Endodermal cell (in vitro differentiated cells): ENCODE measurements at regions not wholly inside any gene's neighbourhood (a gene's known extent, or its start where the extent isn't known, plus 50 kb on each side); places are given as distances from the start of the nearest gene placed in this dataset.

Experiments
- DNase-seq: peaks from one replicate; pipeline ENCODE4 v3.0.0-alpha.2; 2017
- H3K27ac ChIP-seq: 2 replicates; pipeline ENCODE4 v1.5.1; 2013; ENCODE audit warnings: mild to moderate bottlenecking, low read depth, low read length, moderate library complexity
- H3K27me3 ChIP-seq: 2 replicates; pipeline ENCODE4 v1.6.1; 2013; ENCODE audit warnings: mild to moderate bottlenecking, low read length, moderate library complexity; ENCODE audit not compliant: insufficient read depth, control insufficient read depth, poor library complexity, severe bottlenecking
- H3K36me3 ChIP-seq: 2 replicates; pipeline ENCODE4 v1.7.0; 2013; ENCODE audit warnings: mild to moderate bottlenecking, low read length, moderate library complexity; ENCODE audit not compliant: control insufficient read depth, insufficient read depth
- H3K4me1 ChIP-seq: one replicate; pipeline ENCODE4 v1.7.0; 2013; ENCODE audit warnings: low read length; ENCODE audit not compliant: control insufficient read depth, insufficient read depth
- H3K4me3 ChIP-seq: 2 replicates; pipeline ENCODE4 v1.5.1; 2013; ENCODE audit warnings: mild to moderate bottlenecking, low read length, moderate library complexity
- H3K9ac ChIP-seq: 2 replicates; pipeline ENCODE4 v1.6.1; 2013; ENCODE audit warnings: mild to moderate bottlenecking, low read length, moderate library complexity; ENCODE audit not compliant: poor library complexity, severe bottlenecking; ENCODE audit errors: extremely low read depth
- H3K9me3 ChIP-seq: 2 replicates; pipeline ENCODE4 v1.6.1; 2013; ENCODE audit warnings: mild to moderate bottlenecking, low read length, moderate library complexity; ENCODE audit not compliant: control insufficient read depth
- H3K27ac Mint-ChIP-seq: 2 replicates; pipeline ENCODE4 v1.8.0; 2020; ENCODE audit warnings: mixed read lengths
- H3K27me3 Mint-ChIP-seq: 2 replicates; pipeline ENCODE4 v1.8.0; 2021; ENCODE audit warnings: mild to moderate bottlenecking, mixed read lengths; ENCODE audit not compliant: insufficient read depth
- H3K36me3 Mint-ChIP-seq: 2 replicates; pipeline ENCODE4 v1.8.0; 2020; ENCODE audit warnings: low read depth, mixed read lengths
- H3K4me1 Mint-ChIP-seq: 2 replicates; pipeline ENCODE4 v1.8.0; 2020; ENCODE audit warnings: mixed read lengths
- H3K4me3 Mint-ChIP-seq: 2 replicates; pipeline ENCODE4 v1.8.0; 2020; ENCODE audit warnings: mild to moderate bottlenecking, moderate library complexity, mixed read lengths
- H3K9me3 Mint-ChIP-seq: 2 replicates; pipeline ENCODE4 v1.8.0; 2020; ENCODE audit warnings: mild to moderate bottlenecking, mixed read lengths
- WGBS, 2 experiments: methylation state at CpG; one replicate each; pipeline versions ENCODE4 v1.1.5 to v1.1.7; 2013; ENCODE audit warnings: missing lambda C conversion rate in 2 of 2, mixed read lengths in 1 of 2; ENCODE audit not compliant: insufficient coverage in 1 of 2, insufficient read length in 1 of 2; 5-methylcytosine and 5-hydroxymethylcytosine counted together
- TF ChIP-seq, protein P1 (sequence below): fragments of 200-600 bp; sonication (generic); conservative IDR thresholded peaks from 2 replicates; pipeline ENCODE4 v1.5.0; 2021; ENCODE audit warnings: antibody characterized with exemption, mild to moderate bottlenecking

DNA sequence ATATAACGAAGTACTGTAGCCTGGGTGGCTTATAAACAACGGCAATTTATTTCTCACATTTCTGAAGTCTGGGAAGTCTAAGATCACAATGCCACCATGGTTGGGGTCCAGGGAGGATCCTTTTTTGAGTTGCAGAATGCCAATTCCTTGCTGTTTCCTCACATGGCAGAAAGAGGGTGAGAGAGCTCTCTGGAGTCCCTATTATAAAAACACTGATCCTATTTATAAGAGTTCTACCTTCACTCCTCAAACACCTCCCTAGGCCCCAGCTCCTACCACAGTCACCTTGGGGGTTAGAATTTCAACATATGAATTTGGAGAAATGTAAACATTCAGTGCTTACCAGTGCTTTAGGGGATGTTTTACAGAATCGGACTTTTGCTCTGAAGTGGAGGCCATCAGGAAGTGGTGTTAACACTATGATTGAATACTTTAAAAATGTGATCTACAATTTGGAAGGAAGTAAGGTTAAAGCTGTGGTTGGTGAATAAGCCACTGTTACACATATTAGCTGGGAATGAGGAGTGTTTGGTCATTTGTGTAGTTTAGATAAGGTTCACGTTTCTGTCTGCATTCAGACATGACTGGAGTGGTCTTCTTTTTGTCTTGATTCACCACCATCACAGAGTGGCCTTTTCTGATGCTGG is 79.9 kb upstream of the SPTLC3 start:
- no peak overlapping the region for H3K4me3 Mint-ChIP-seq
- no peak overlapping the region for H3K27ac ChIP-seq
- no peak overlapping the region for H3K27ac Mint-ChIP-seq
- TF ChIP-seq, protein P1, sequence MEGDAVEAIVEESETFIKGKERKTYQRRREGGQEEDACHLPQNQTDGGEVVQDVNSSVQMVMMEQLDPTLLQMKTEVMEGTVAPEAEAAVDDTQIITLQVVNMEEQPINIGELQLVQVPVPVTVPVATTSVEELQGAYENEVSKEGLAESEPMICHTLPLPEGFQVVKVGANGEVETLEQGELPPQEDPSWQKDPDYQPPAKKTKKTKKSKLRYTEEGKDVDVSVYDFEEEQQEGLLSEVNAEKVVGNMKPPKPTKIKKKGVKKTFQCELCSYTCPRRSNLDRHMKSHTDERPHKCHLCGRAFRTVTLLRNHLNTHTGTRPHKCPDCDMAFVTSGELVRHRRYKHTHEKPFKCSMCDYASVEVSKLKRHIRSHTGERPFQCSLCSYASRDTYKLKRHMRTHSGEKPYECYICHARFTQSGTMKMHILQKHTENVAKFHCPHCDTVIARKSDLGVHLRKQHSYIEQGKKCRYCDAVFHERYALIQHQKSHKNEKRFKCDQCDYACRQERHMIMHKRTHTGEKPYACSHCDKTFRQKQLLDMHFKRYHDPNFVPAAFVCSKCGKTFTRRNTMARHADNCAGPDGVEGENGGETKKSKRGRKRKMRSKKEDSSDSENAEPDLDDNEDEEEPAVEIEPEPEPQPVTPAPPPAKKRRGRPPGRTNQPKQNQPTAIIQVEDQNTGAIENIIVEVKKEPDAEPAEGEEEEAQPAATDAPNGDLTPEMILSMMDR, result no peak
- H3K9ac ChIP-seq, result no peak overlapping the region
- no peaks in the 10 kb centered on the region for H3K9me3 Mint-ChIP-seq
- no peaks in the 10 kb centered on the region for H3K27me3 ChIP-seq
- no peaks in the 10 kb centered on the region for H3K27me3 Mint-ChIP-seq
- no peaks in the 10 kb centered on the region for H3K9me3 ChIP-seq
- no peaks in the 10 kb centered on the region for H3K36me3 ChIP-seq
- WGBS, 2 experiments, result 93 to 96% methylated on average over 4 of the region's 4 CpGs
- DNase-seq, result no peak
- peaks cover 33% of the 10 kb centered on the region for H3K4me1 Mint-ChIP-seq
- H3K4me1 ChIP-seq, result peaks cover 17% of the 10 kb centered on the region
- no peaks in the 10 kb centered on the region for H3K36me3 Mint-ChIP-seq
- H3K4me3 ChIP-seq, result no peak overlapping the region

DNA sequence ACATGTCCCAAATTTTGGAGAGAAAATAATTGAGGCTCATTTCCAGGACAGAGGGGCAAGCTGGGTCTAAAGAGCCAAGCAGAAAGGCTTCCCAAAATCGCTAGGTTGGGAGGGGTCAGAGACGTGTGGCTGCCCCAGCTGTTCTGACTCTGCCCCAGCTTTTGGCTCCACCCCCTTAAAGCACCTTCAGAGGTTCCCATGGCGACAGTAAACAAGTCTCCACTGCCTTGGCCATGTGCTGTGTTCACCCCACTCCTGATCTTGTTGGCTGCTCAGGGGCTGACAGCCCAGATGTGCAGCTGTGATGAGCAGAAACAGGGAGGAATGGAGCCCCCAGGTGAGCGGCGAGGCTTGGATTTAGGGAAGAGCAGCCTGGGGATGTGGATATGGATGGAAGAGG is 72.8 kb upstream of the SPTLC3 start:
- Mint-ChIP-seq H3K27me3 (no peaks in the 10 kb centered on the region), H3K4me3 (no peak overlapping the region), H3K4me1 (peaks cover 1% of the 10 kb centered on the region), H3K27ac (no peak overlapping the region), H3K9me3 (no peaks in the 10 kb centered on the region), H3K36me3 (no peaks in the 10 kb centered on the region)
- Histone ChIP-seq H3K36me3 (no peaks in the 10 kb centered on the region), H3K4me3 (no peak overlapping the region), H3K9me3 (no peaks in the 10 kb centered on the region), H3K4me1 (no peaks in the 10 kb centered on the region), H3K27ac (no peak overlapping the region), H3K9ac (no peak overlapping the region), H3K27me3 (no peaks in the 10 kb centered on the region)
- DNase-seq, result peak; percentile 61
- WGBS, 2 experiments, result 90 to 100% methylated on average over 1 to 5 of the region's 5 CpGs
- TF ChIP-seq, protein P1, result no peak

DNA sequence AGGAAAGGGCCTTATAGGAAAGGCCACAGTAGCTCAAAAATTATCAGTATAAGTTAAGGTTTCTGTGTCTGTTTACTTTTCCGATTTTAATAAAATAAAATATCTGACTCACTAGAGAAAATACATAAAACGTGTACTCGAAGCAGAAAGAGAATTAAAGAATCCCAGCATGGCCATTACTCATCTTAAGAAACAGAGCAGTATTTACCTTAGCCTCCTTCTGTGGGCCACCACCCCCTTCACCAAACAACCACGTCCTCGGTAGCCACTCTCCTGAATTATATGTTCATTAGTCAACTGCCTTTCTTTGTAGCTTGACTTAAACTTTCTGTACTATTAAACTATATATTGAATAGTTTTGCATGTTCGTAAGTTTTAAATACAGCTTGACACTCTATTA is 72.2 kb upstream of the SPTLC3 start:
- no peaks in the 10 kb centered on the region for H3K36me3 Mint-ChIP-seq
- H3K4me1 Mint-ChIP-seq, result peaks cover 1% of the 10 kb centered on the region
- no peak for DNase-seq
- TF ChIP-seq, protein P1, result no peak
- no peak overlapping the region for H3K4me3 Mint-ChIP-seq
- Histone ChIP-seq H3K9me3 (no peaks in the 10 kb centered on the region), H3K36me3 (no peaks in the 10 kb centered on the region), H3K27ac (no peak overlapping the region), H3K4me3 (no peak overlapping the region), H3K9ac (no peak overlapping the region), H3K4me1 (no peaks in the 10 kb centered on the region), H3K27me3 (no peaks in the 10 kb centered on the region)
- 96 to 100% methylated on average over 3 to 6 of the region's 6 CpGs for WGBS, 2 experiments
- no peaks in the 10 kb centered on the region for H3K9me3 Mint-ChIP-seq
- no peak overlapping the region for H3K27ac Mint-ChIP-seq
- no peaks in the 10 kb centered on the region for H3K27me3 Mint-ChIP-seq
